Nucleus accumbens (tissue), 56 donors: ENCODE measurements at regions not wholly inside any gene's neighbourhood (a gene's known extent, or its start where the extent isn't known, plus 50 kb on each side); places are given as distances from the start of the nearest gene placed in this dataset.
"Not testable (repeated sequence)": the region's sequence is repeated elsewhere in the genome, so short reads cannot be mapped to it uniquely, and the experiment has no call there.

Experiments used
- DNase-seq, 56 donors: peaks; one replicate each; lab custom pipeline; 2025; lab: John Stamatoyannopoulos, UW

DNA sequence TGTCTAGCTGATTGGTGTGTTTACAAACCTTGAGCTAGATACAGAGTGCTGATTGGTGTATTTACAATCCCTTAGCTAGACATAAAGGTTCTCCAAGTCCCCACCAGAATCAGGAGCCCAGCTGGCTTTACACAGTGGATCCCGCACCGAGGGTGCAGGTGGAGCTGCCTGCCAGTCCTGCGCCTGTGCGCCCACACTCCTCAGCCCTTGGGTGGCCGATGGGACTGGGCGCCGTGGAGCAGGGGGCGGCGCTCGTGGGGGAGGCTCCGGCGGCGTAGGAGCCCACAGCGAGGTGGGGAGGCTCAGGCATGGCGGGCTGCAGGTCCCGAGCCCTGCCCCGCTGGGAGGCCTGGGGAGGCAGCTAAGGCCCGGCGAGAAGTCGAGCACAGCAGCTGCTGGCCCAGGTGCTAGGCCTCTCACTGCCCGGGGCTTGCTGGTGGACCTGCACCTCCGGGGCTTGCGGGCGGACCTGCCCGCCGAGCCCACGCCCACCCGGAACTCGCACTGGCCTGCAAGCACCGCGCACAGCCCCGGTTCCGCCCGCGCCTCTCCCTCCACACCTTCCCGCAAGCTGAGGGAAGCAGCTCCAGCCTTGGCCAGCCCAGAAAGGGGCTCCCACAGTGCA, 51.0 kb upstream of the CDYL start:
- DNase-seq = not testable (repeated sequence)

DNA sequence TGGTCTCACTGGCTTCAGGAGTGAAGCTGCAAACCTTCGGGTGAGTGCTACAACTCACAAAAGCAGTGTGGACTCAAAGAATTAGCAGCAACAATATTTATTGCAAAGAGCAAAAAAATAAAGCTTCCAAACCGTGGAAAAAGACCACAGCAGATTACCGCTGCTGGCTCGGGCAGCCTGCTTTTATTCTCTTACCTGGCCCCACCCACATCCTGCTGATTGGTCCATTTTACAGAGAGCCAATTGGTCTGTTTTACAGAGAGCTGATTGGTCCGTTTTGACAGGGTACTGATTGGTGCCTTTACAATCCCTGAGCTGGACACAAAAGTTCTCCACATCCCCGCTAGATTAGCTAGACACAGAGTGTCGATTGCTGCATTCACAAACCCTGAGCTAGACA, 51.5 kb upstream of the CDYL start:
- DNase-seq = not testable (repeated sequence)

- DNase-seq = no peak
These were observed 52.8 kb upstream of the CDYL start for GRCh38 chr6:4723383-4723782.

GRCh38 chr6:4721368-4721767, 54.8 kb upstream of the CDYL start:
- DNase-seq = not testable (repeated sequence)

GRCh38 chr6:4719491-4719890, 56.7 kb upstream of the CDYL start:
- no peak for DNase-seq

- DNase-seq = no peak
These were observed 58.3 kb upstream of the CDYL start for GRCh38 chr6:4717856-4718255.

DNA sequence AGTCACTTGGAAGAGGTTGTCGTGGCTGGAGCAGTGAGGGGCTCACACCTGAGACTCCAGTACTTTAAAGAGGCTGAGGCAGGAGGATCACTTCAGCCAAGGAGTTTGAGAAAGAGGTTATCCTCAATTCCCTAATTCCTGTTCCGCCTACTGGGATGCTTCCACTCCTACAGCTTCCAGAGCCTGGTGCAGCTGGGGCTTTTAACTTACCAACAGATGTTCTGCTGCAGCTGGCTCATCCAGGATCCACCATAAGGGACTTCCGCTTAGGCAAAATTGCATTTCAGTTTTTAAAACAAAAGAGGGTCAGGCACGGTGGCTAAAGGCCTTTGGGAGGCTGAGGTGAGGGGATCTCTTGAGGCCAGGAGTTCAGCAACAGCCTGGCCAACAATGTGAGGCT, 59.1 kb upstream of the CDYL start:
- DNase-seq = no peak

GRCh38 chr6:4714961-4715501, 61.2 kb upstream of the CDYL start:
- DNase-seq = no peak

DNA sequence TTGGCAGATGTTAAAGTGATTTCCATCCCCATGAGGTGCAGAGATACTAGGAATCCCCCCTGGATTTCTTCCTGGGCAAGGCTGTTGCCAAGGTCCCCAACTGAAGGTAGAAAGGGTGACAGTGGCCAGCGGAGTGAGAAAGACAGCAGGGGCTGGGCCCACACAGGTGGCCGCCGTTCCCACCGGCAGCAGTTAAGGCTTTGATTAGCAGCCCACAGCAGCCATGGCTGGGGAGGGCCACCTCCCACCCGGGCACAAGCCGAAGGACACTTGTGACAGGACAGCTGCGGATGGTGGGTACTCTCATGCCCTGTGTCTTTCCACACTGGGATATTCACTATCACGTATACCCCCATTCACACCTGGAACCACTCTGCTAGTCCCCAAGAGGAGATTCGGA, 63.9 kb upstream of the CDYL start:
- no peak for DNase-seq

DNA sequence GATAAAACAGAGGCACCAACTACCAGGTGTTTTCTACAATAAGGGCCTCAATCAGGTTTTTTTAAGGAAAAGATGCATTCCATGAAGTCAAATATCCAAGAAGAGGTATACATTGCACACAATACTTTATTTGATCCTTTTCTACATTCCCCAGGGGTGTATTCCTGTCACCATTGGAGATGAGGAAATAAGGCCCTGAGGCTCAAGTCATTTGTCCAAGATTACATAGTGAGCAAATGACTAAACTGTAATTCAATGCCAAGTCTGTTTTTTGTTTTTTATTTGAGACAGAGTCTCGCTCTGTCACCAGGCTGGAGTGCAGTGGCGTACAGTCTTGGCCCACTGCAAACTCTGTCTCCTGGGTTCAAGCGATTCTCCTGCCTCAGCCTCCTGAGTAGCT, 69.2 kb upstream of the CDYL start:
- DNase-seq = no peak

DNA sequence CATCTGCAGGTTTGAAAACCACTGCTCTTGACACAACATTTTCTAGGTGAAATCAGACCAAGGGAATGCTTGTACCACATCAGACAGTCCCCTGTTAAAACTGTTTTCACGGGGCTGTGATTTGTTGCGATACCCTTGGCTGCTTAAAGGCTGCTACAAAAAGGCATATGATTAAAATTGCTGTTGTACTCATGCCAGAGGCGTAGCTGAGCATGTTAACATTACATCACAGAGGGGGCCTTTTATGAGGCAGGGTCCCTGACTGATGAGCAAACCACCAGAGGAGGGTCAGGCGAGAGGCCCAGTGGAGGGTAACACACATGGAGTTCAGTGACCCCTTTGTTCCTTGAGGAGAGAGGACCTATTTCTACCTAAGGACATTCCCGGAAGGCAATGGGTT, 70.4 kb upstream of the CDYL start:
- DNase-seq = no peak

DNA sequence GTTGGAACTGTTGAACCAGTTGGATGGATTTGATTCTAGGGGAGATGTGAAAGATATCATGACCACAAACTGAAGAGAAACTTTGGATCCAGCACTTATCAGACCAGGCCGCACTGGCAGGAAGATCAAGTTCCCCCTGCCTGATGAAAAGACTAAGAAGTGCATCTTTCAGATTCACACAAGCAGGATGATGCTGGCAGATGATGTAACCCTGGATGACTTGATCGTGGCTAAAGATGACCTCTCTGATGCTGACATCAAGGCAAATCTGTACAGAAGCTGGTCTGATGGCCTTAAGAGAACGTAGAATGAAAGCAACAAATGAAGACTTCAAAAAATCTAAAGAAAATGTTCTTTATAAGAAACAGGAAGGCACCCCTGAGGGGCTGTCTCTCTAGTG, 72.8 kb upstream of the CDYL start:
- DNase-seq = no peak

- DNase-seq = no peak
These were observed 77.1 kb upstream of the CDYL start for GRCh38 chr6:4698901-4699659.

DNA sequence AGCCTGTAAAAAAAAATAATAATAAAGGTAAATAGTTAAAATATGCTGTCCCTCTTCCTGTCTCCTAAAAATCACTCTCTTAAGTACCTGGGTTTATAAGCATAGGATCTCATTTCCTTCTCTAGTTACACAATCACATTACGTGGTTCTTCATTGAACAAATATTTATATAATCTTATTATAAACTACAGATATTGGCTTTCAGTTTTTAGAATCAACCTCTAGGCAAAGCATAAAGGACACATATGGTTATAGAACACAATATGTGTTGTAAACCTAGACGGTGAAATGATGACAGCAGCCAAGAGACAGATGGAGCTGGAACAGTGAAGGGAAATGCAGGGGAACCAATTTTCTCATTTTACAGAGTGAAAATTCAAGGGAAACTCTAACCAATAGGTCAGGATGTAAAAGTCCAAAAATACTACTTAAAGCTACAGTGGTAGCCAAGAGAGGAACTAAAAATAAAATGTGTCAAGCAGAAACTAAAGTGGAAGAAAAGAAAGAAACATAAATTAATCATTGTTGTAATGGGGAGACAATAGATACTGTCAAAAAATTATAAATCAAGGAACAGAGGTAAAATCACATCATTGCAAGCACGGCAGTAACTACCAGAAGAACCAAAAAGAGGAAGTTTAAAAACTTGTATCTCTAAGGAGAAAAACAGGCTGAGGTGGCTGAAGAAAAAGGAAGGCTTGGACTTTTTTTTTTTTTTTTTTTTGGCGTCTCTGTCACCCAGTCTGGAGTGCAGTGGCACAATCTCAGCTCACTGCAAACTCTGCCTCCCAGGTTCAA, 82.8 kb upstream of the CDYL start:
- DNase-seq = no peak

GRCh38 chr6:4692664-4693063, 83.5 kb upstream of the CDYL start:
- no peak for DNase-seq

GRCh38 chr6:4687989-4688947, 87.9 kb upstream of the CDYL start:
- DNase-seq = peak in 10 of 56 donors; percentile 1 to 39 (median 7)

GRCh38 chr6:4687656-4687988, 88.6 kb upstream of the CDYL start:
- DNase-seq = no peak

GRCh38 chr6:4682431-4683097, 93.6 kb upstream of the CDYL start:
- DNase-seq = no peak

DNA sequence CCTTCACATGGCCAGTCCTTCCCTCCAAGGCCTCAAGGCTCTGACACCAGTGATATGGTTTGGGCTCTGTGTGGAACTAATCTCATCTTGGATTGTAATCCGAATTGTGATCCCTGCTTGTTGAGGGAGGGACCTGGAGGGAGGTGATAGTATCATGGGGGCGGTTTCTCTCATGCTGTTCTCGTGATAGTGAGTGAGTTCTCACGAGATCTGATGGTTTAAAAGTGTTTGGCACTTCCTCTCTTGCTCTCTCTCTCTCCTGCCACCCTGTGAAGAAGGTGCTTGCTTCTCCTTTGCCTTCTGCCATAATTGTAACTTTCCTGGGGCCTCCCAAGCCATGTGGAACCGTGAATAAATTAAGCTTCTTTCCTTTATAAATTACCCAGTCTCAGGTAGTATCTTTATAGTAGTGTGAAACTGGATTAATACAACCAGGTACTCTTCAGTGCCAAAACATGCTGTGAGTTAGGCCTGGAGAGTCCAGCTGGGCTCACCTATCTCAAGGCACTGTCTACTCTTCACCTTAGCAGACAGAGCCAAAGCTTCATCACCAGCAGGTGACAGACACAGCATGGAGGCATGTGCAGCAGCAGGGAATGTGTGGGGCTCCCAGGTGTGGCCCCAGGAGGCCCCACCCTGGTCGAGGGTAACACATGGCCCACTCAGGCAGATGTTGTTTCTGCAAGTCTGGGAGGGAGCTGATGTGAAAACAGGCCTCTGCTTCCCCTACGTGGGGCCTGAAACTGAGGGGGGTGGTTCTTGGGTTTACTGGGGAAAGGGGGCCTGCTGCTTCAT, 97.5 kb upstream of the CDYL start:
- DNase-seq = no peak
